OCI-LY7 (cell line): ENCODE measurements at regions not wholly inside any gene's neighbourhood (a gene's known extent, or its start where the extent isn't known, plus 50 kb on each side); places are given as distances from the start of the nearest gene placed in this dataset.
"Not testable (repeated sequence)": the region's sequence is repeated elsewhere in the genome, so short reads cannot be mapped to it uniquely, and the experiment has no call there.

Experiments used
- BruUV-seq: library from RNA; stranded (reverse); fragments of 400-500 nt; replicated peaks from 2 replicates; lab custom pipeline; 2021; lab: Mats Ljungman, UMichigan
- CTCF ChIA-PET: fragments of 300-600 bp; sonication (Branson Sonifier 250); formaldehyde crosslinking; loops from one replicate; lab custom pipeline; 2022; ENCODE audit warnings: antibody characterized with exemption; ENCODE audit not compliant: unreplicated experiment; lab: Charles Lee
- POLR2A ChIA-PET: fragments of 300-600 bp; sonication (Branson Sonifier 250); formaldehyde crosslinking; loops from one replicate; lab custom pipeline; 2022; ENCODE audit warnings: antibody characterized with exemption; lab: Charles Lee
- DNase-seq: peaks from one replicate; pipeline ENCODE4 v3.0.0-alpha.2; 2015; ENCODE audit warnings: low spot score
- H2AFZ ChIP-seq: fragments of 200-600 bp; sonication (generic), shearing (Covaris generic); 2 replicates; pipeline ENCODE4 v1.6.1; 2014; ENCODE audit warnings: mild to moderate bottlenecking, antibody characterized with exemption, low read length, moderate library complexity
- H3K27ac ChIP-seq: fragments of 200-600 bp; sonication (generic); 2 replicates; pipeline ENCODE4 v1.5.1; 2014; ENCODE audit warnings: mixed run types, low read depth, mild to moderate bottlenecking, moderate library complexity, low read length, inconsistent platforms; ENCODE audit not compliant: poor library complexity, severe bottlenecking
- H3K36me3 ChIP-seq: fragments of 200-600 bp; sonication (generic); 2 replicates; pipeline ENCODE4 v1.6.1; 2014; ENCODE audit warnings: mild to moderate bottlenecking, antibody characterized with exemption, low read length, moderate library complexity, mixed read lengths; ENCODE audit not compliant: insufficient read depth
- H3K4me1 ChIP-seq: fragments of 200-600 bp; sonication (generic); 2 replicates; pipeline ENCODE4 v1.5.1; 2014; ENCODE audit warnings: mild to moderate bottlenecking, low read length; ENCODE audit not compliant: insufficient read depth, poor library complexity, severe bottlenecking
- H3K4me2 ChIP-seq: fragments of 200-600 bp; sonication (generic); 2 replicates; pipeline ENCODE4 v1.6.1; 2014; ENCODE audit warnings: mild to moderate bottlenecking, low read length
- H3K4me3 ChIP-seq: fragments of 200-600 bp; sonication (generic); 2 replicates; pipeline ENCODE4 v1.5.1; 2014; ENCODE audit warnings: mild to moderate bottlenecking, low read depth, low read length; ENCODE audit not compliant: poor library complexity, severe bottlenecking
- H3K79me2 ChIP-seq: fragments of 200-600 bp; sonication (generic); 2 replicates; pipeline ENCODE4 v1.6.1; 2016; ENCODE audit warnings: low read depth, mild to moderate bottlenecking, low read length, moderate library complexity, mixed read lengths; ENCODE audit not compliant: insufficient read depth
- H3K9me2 ChIP-seq: fragments of 200-600 bp; sonication (generic); 2 replicates; pipeline ENCODE4 v1.6.1; 2016; ENCODE audit warnings: mild to moderate bottlenecking, low read length, mixed read lengths; ENCODE audit not compliant: insufficient read depth
- H3K9me3 ChIP-seq: fragments of 200-600 bp; sonication (generic); 2 replicates; pipeline ENCODE4 v1.6.1; 2014; ENCODE audit warnings: mild to moderate bottlenecking, mixed run types, low read length, mixed read lengths
- H4K20me1 ChIP-seq: fragments of 200-600 bp; sonication (generic); 2 replicates; pipeline ENCODE4 v1.6.1; 2014; ENCODE audit warnings: mild to moderate bottlenecking, antibody characterized with exemption, low read length, moderate library complexity, mixed read lengths; ENCODE audit not compliant: insufficient read depth
- CTCF ChIP-seq: fragments of 200-600 bp; sonication (generic); conservative IDR thresholded peaks from 2 replicates; pipeline ENCODE4 v1.5.1; 2014; ENCODE audit warnings: mild to moderate bottlenecking, antibody characterized with exemption, low read length, moderate library complexity, mixed read lengths
- EZH2phosphoT487 ChIP-seq: fragments of 200-600 bp; sonication (generic); IDR thresholded peaks from 2 replicates; pipeline ENCODE4 v1.6.1; 2018; ENCODE audit warnings: low read depth, borderline replicate concordance, mild to moderate bottlenecking, mixed run types, antibody characterized with exemption, low read length, moderate library complexity, mixed read lengths
- intact Hi-C: fragments of 100-400 bp; cut with micrococcal nuclease; formaldehyde crosslinking; loops from one replicate; pipeline ENCODE4 v1.10.0; 2022; ENCODE audit not compliant: unreplicated experiment

GRCh38 chr12:84099591-84099990 is 813.0 kb downstream of the SLC6A15 start:
- POLR2A ChIA-PET, H3K27ac ChIP-seq, intact Hi-C loops, H3K79me2 ChIP-seq, H3K36me3 ChIP-seq, BruUV-seq, H3K9me3 ChIP-seq, H3K4me2 ChIP-seq, H3K9me2 ChIP-seq, H2AFZ ChIP-seq, H3K4me3 ChIP-seq, H3K4me1 ChIP-seq, DNase-seq, H4K20me1 ChIP-seq, CTCF ChIA-PET: not testable (repeated sequence)

- H4K20me1 ChIP-seq, result no peaks in the 10 kb centered on the region
- no peak for TF ChIP-seq EZH2phosphoT487
- TF ChIP-seq CTCF, result no peak
- ChIA-PET CTCF (no interaction called here), POLR2A (no interaction called here)
- H3K79me2 ChIP-seq, result no peaks in the 10 kb centered on the region
- intact Hi-C loops, result no loop called here
- no peaks in the 10 kb centered on the region for H3K9me2 ChIP-seq
- no peak overlapping the region for H3K4me3 ChIP-seq
- no TSS peak for BruUV-seq
- no peak overlapping the region for H2AFZ ChIP-seq
- H3K36me3 ChIP-seq, result no peaks in the 10 kb centered on the region
- H3K9me3 ChIP-seq, result no peaks in the 10 kb centered on the region
- H3K4me1 ChIP-seq, result no peaks in the 10 kb centered on the region
- H3K4me2 ChIP-seq, result no peak overlapping the region
- H3K27ac ChIP-seq, result no peak overlapping the region
- no peak for DNase-seq
Observed at GRCh38 chr12:84091651-84092050, 820.9 kb downstream of the SLC6A15 start.

- POLR2A ChIA-PET, result no interaction called here
- H4K20me1 ChIP-seq, result no peaks in the 10 kb centered on the region
Observed at GRCh38 chr12:84089356-84089755, 823.2 kb downstream of the SLC6A15 start.

More at GRCh38 chr12:84089356-84089755, 823.2 kb downstream of the SLC6A15 start:
- no peaks in the 10 kb centered on the region for H3K4me1 ChIP-seq
- no TSS peak for BruUV-seq
- H3K27ac ChIP-seq, result no peak overlapping the region
- intact Hi-C loops, result no loop called here
- DNase-seq, result no peak
- no peaks in the 10 kb centered on the region for H3K79me2 ChIP-seq
- no peak overlapping the region for H3K4me2 ChIP-seq
- H3K4me3 ChIP-seq, result no peak overlapping the region
- H3K9me2 ChIP-seq, result no peaks in the 10 kb centered on the region
- CTCF ChIA-PET, result no interaction called here
- no peak overlapping the region for H2AFZ ChIP-seq
- TF ChIP-seq CTCF, result no peak
- TF ChIP-seq EZH2phosphoT487, result no peak
- H3K9me3 ChIP-seq, result no peaks in the 10 kb centered on the region
- H3K36me3 ChIP-seq, result no peaks in the 10 kb centered on the region
